Stimulated activated CD4-positive, alpha-beta T cell treated with anti-CD3 and anti-CD28 coated beads, Interleukin-2, amount 100 ng/mL, for 24 hours (primary cell): ENCODE measurements at regions not wholly inside any gene's neighbourhood (a gene's known extent, or its start where the extent isn't known, plus 50 kb on each side); places are given as distances from the start of the nearest gene placed in this dataset.

Experiments used
- DNase-seq, 2 donors: peaks; one replicate each; pipeline ENCODE4 v3.0.0-alpha.2; 2020

GRCh38 chr13:63999614-64000305, 2584.1 kb upstream of the PCDH20 start:
- DNase-seq, result no peak

DNA sequence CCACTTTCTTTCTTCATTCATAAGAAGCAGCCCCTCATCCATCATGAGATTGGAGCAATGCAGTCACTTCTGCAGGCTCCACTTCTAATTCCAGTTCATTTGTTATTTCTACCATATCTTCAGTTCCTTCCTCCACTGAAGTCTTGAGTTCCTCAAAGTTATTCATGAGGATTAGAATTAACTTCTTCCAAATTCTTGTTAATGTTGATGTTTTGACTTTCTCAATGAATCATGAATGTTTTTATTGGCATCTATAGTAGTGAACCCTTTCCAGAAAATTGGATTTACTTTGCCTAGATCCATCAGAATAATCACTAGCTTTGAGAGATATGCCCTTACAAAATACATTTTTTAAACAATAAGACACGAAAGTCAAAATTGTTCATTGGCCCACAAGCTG, 2567.7 kb upstream of the PCDH20 start:
- no peak for DNase-seq

DNA sequence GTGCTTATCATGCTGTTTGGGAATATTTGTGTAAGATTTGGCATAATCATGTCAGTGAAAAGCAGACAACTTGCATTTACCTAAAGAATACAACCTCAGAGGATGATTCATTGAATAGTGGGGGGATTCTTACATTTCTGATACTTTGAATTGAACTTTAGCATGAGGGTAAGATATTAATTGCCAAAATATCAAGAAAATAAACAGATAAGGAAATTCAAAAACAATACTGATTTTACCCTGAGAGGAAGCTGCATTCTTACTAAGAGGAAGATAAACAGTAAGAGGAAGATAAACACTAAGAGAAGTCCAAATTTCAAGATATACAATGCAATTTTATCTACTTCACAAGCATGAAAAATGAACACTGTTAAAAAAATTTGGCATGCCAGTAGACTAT, 2564.3 kb upstream of the PCDH20 start:
- no peak for DNase-seq

DNA sequence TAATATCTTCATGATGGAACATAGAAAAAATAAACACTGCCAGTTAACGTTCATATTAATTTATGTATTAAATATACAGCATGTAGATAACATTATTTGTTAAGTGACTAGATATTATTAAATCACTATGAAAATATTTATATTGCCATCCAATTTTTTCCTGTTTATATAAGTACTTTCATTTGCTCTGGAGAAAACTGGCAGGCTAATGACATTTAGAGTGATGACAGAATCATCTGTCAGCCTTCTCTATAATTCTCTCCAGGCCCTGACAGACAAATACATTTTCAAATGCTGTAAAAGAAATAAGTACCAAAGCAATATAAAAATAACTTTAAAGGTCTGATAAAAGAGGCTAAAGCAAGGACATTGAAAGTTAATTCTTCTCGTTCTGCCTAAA, 2556.7 kb upstream of the PCDH20 start:
- no peak for DNase-seq

- DNase-seq, result no peak
Measured at GRCh38 chr13:63954683-63955082, 2539.0 kb upstream of the PCDH20 start.

DNA sequence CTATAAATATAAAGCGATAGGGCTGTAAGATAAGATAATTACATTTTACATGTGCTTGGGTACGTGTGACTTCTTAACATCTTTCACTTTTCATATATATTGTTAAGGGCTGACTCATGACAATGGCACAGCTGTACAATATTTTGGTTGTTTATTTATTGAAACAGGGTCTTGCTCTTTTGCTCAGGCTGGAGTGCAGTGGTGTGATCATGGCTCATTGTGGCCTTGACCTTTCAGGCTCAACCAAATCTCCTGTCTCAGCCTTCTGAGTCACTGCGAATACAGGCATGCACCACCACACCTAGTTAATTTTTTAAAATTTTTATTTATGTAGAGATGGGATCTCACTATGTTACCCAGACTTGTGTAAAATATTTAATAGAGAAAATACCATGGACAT, 2532.4 kb upstream of the PCDH20 start:
- DNase-seq, result no peak

DNA sequence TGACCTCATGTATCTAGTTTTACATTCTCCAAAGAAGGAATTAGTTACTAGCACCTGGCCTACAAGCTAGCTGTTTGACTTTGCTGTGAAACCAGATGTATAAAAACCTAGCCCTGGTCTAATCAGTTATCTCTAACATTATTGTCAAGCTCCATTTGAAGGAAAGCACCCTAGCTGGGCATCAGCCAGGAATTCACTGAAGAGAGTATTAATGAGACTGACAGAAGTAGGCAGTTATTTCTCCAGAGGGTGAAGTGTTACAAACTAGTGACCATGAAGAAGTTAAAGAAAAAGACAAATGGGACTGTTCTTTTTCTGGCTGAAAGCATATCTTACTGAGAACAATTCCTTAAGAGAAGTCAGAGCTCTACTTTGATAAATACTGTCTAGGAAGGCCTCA, 2529.3 kb upstream of the PCDH20 start:
- DNase-seq, result no peak

GRCh38 chr13:63942372-63942771, 2526.7 kb upstream of the PCDH20 start:
- no peak for DNase-seq

GRCh38 chr13:63938851-63939250, 2523.2 kb upstream of the PCDH20 start:
- no peak for DNase-seq

GRCh38 chr13:63910511-63910910, 2494.9 kb upstream of the PCDH20 start:
- no peak for DNase-seq

- DNase-seq, result no peak
Measured at GRCh38 chr13:63909726-63910375, 2494.2 kb upstream of the PCDH20 start.

- no peak for DNase-seq
Measured at GRCh38 chr13:63902141-63902540, 2486.5 kb upstream of the PCDH20 start.

GRCh38 chr13:63901630-63902029, 2486.0 kb upstream of the PCDH20 start:
- no peak for DNase-seq

DNA sequence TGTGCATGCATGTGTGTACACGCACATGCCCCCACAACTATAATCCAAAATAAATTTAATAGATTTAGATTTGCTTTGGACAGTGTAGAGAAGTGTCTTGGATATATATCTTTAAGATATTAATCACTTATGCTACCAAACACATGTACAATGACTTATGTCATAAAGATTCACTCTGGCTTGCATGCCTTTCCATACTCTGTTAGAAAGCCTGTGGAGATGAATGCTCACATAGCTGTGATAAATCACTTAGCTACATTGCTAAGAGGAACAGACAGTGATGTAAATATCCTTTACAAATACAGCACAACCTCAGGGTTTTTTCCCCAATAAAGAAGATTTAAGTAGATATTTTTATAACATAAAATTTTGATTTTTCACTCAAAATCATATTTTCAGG, 2484.8 kb upstream of the PCDH20 start:
- no peak for DNase-seq

DNA sequence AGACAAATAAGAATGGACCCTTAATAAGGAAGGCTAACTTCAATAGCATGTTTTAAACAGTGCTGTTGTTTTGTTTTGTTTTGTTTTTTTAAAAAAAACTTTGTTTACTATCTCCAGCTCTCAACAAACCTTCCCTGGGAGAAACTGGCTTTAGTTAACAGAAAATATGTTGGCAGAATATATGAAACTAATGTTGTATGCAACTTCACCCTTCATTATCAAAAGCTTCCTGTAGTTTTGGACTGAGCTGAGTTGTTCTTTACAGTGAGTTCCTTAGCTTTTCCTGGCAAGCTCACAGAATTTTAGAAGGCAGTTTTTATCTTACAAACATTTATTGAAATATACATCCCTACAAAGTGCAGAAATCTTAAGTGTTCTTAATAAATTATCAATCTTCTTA, 2480.7 kb upstream of the PCDH20 start:
- DNase-seq, result no peak

DNA sequence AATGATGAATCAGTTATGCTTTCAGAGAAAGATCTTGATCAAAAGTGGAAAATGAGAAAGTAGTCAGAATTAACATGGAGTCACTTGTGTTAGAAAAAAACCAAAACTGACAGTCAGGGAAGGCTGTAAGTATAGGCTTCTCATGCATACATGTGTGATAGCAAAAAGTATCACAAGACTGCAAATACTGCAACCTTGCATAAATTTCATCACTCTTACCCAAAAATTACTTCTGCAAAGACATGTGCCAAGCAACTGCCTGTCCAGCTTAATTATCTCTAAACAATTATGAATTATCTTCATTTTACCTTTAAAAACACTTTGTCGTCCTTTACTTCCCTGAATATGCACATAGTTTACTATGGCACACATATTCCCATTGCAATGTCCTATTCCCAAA, 2466.4 kb upstream of the PCDH20 start:
- no peak for DNase-seq

DNA sequence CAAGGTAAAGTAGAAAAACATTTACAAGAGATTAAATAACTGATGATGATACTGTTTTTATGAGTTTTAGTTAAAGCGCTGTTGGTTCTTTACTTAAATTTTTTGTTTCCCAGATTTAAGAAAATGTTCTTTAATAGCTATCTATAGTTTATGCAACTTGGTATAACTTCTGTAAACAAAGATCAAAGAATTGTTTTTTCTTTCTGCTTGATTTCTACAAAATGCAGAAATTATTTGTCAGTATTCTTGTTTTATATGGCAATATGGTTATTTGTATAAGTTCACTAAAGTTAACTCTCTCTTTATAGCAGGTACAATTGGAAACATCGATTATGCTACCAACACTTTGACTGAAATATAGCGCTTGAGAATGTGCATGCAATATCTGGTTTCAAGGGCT, 2465.1 kb upstream of the PCDH20 start:
- no peak for DNase-seq

DNA sequence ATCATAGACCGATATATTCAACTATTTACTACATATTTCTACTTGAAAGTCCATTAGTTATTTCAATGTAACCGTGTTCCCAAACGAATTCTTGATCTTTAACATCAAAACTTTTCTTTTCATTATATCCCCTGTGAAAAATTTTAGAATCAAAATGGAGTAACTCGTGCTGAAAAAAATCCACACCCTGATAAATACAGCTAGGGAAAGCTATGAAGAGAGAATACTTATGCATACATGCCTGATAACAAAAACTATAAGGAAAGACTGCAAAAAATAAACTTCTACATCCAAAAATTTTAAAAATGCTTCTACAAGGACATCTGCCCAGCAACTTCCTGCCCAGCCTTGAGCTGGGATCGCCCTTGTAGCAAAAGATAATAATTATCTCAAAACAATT, 2458.3 kb upstream of the PCDH20 start:
- DNase-seq, result no peak

DNA sequence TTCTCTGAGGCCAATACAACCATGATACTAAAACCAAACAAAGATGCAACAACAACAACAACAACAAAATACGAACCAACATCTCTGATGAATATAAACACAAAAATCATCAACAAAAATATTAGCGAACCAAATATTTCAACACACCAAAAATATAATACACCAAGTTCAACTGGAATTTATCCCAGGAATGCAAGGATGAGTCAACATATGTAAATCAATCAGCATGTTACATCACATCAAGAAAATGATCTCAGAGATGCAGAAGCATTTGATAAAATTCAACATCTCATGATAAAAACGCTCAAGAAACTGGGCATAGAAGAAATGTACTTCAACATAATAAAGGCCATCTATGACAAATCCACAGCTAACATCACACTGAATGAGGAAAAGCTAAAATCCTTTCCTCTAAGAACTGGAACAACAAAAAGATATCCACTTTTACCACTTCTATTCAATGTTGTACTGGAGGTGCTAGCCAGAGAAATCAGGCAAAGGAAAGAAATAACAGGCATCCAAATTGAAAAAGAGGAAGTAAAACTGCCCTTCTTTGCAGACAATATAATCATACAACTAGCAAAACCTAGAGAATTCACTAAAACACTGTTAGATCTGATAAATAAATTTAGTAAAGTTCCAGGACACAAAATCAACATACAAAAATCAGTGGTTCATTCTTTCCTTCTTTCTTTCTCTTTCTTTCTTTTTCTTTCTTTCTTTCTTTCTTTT, 2448.7 kb upstream of the PCDH20 start:
- no peak for DNase-seq

GRCh38 chr13:63855457-63856118, 2439.9 kb upstream of the PCDH20 start:
- DNase-seq, result no peak

GRCh38 chr13:63853816-63854215, 2438.2 kb upstream of the PCDH20 start:
- DNase-seq, result no peak

- no peak for DNase-seq
Measured at GRCh38 chr13:63851526-63851925, 2435.9 kb upstream of the PCDH20 start.
